Nephron progenitor cell (in vitro differentiated cells): ENCODE measurements at regions not wholly inside any gene's neighbourhood (a gene's known extent, or its start where the extent isn't known, plus 50 kb on each side); places are given as distances from the start of the nearest gene placed in this dataset.
A peak's percentile ranks its signal among the peaks of the same experiment; 100 is the strongest.

ENCODE experiments used
- DNase-seq: peaks from one replicate; pipeline ENCODE4 v3.0.0; 2021
- H3K27ac Mint-ChIP-seq: 2 replicates; pipeline ENCODE4 v1.8.0; 2021; ENCODE audit warnings: mild to moderate bottlenecking, moderate library complexity, mixed read lengths
- H3K27me3 Mint-ChIP-seq: 2 replicates; pipeline ENCODE4 v1.8.0; 2021; ENCODE audit warnings: mild to moderate bottlenecking, low read depth, mixed read lengths; ENCODE audit not compliant: poor library complexity
- H3K36me3 Mint-ChIP-seq: 2 replicates; pipeline ENCODE4 v1.8.0; 2021; ENCODE audit warnings: low read depth, mixed read lengths
- H3K4me1 Mint-ChIP-seq: 2 replicates; pipeline ENCODE4 v1.8.0; 2021; ENCODE audit warnings: mixed read lengths
- H3K4me3 Mint-ChIP-seq: 2 replicates; pipeline ENCODE4 v1.8.0; 2021; ENCODE audit warnings: mild to moderate bottlenecking, moderate library complexity, mixed read lengths
- H3K9me3 Mint-ChIP-seq: 2 replicates; pipeline ENCODE4 v1.8.0; 2021; ENCODE audit warnings: mild to moderate bottlenecking, moderate library complexity, mixed read lengths
- CTCF ChIP-seq: fragments of 200-600 bp; sonication (generic); IDR thresholded peaks from 2 replicates; pipeline ENCODE4 v1.5.0; 2021; ENCODE audit warnings: antibody characterized with exemption

- Mint-ChIP-seq H3K4me1 (peaks cover 12% of the 10 kb centered on the region), H3K36me3 (no peaks in the 10 kb centered on the region), H3K27ac (peak overlapping the region; percentile 54), H3K4me3 (no peak overlapping the region), H3K27me3 (peaks cover 9% of the 10 kb centered on the region), H3K9me3 (no peaks in the 10 kb centered on the region)
- DNase-seq: no peak
- TF ChIP-seq CTCF: no peak
Measured at GRCh38 chr10:104505521-104506042, 135.5 kb upstream of the SORCS3 start.

GRCh38 chr10:104509981-104510380 lies 131.1 kb upstream of the SORCS3 start:
- Mint-ChIP-seq H3K27me3 (no peaks in the 10 kb centered on the region), H3K36me3 (no peaks in the 10 kb centered on the region), H3K27ac (no peak overlapping the region), H3K4me1 (peaks cover 12% of the 10 kb centered on the region), H3K4me3 (no peak overlapping the region), H3K9me3 (no peaks in the 10 kb centered on the region)
- TF ChIP-seq CTCF: no peak
- no peak for DNase-seq

- Mint-ChIP-seq H3K4me3 (no peak overlapping the region), H3K27me3 (no peaks in the 10 kb centered on the region), H3K36me3 (no peaks in the 10 kb centered on the region), H3K9me3 (no peaks in the 10 kb centered on the region), H3K4me1 (peaks cover 15% of the 10 kb centered on the region), H3K27ac (no peak overlapping the region)
- TF ChIP-seq CTCF: no peak
- DNase-seq: no peak
Measured at GRCh38 chr10:104510644-104511043, 130.4 kb upstream of the SORCS3 start.

GRCh38 chr10:104512800-104513199 lies 128.3 kb upstream of the SORCS3 start:
- no peak for DNase-seq
- Mint-ChIP-seq H3K4me3 (no peak overlapping the region), H3K27me3 (no peaks in the 10 kb centered on the region), H3K36me3 (no peaks in the 10 kb centered on the region), H3K9me3 (no peaks in the 10 kb centered on the region), H3K4me1 (peaks cover 13% of the 10 kb centered on the region), H3K27ac (no peak overlapping the region)
- TF ChIP-seq CTCF: no peak

GRCh38 chr10:104515678-104516199 lies 125.4 kb upstream of the SORCS3 start:
- Mint-ChIP-seq H3K4me3 (no peak overlapping the region), H3K9me3 (no peaks in the 10 kb centered on the region), H3K4me1 (peaks cover 5% of the 10 kb centered on the region), H3K27ac (no peak overlapping the region), H3K27me3 (peaks cover 1% of the 10 kb centered on the region), H3K36me3 (no peaks in the 10 kb centered on the region)
- DNase-seq: no peak
- TF ChIP-seq CTCF: no peak

GRCh38 chr10:104516986-104517385 lies 124.1 kb upstream of the SORCS3 start:
- TF ChIP-seq CTCF: no peak
- no peak for DNase-seq
- no peak overlapping the region for H3K4me3 Mint-ChIP-seq
- H3K36me3 Mint-ChIP-seq: no peaks in the 10 kb centered on the region
- peaks cover 5% of the 10 kb centered on the region for H3K4me1 Mint-ChIP-seq
- no peak overlapping the region for H3K27ac Mint-ChIP-seq
- peaks cover 4% of the 10 kb centered on the region for H3K27me3 Mint-ChIP-seq
- H3K9me3 Mint-ChIP-seq: no peaks in the 10 kb centered on the region
